ENCODE measurements at regions not wholly inside any gene's neighbourhood (a gene's known extent, or its start where the extent isn't known, plus 50 kb on each side); places are given as distances from the start of the nearest gene placed in this dataset.

DNA sequence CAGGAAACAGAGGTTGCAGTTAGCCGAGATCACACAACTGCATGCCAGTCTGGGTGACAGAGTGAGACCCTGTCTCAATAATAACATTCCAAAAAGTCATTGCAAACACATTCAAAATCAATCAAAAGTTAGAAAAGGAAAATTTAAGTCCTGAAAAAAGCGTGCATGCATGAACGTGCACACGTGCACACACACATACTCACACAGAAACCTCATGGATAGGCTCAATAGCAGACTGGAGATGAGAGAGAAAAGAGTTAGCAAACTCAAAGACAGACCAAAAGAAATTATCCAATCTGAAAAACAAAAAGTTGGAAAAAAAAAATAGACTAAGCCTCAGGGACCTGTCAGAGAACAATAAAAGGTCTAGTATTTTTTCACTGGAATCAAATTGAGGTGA, 1005.6 kb downstream of the TBC1D22A start:
- no peak for ATAC-seq
- Mint-ChIP-seq H3K27me3 (ENCODE audit: low read depth) (peaks cover 7% of the 10 kb centered on the region), H3K36me3 (ENCODE audit: insufficient read depth) (no peaks in the 10 kb centered on the region), H3K9me3 (no peaks in the 10 kb centered on the region), H3K4me3 (no peak overlapping the region), H3K4me1 (ENCODE audit: low read depth) (no peaks in the 10 kb centered on the region)
- DNase-seq = no peak

DNA sequence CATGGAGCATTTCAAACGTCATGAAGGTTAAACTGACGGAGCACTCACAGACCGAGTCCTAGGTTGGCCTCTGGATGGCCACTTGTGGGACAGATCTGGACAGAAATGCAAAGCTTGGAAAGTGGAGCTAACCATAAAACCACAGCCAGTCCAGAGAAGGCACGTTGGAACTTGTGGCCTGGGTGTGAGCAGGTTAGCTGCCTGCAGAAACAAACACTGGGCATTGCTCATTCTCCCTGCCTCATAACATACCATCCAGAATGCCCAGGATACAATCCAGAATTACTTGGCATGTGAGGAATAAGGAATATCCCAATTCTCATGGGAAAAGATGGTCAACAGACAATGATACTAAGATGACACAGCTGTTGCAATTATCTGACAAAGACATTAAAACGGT, 1005.0 kb downstream of the TBC1D22A start:
- H3K9me3 Mint-ChIP-seq = no peaks in the 10 kb centered on the region
- no peaks in the 10 kb centered on the region for H3K4me1 Mint-ChIP-seq (ENCODE audit: low read depth)
- no peak overlapping the region for H3K4me3 Mint-ChIP-seq
- ATAC-seq (no peak), DNase-seq (no peak)
- no peaks in the 10 kb centered on the region for H3K36me3 Mint-ChIP-seq (ENCODE audit: insufficient read depth)
- H3K27me3 Mint-ChIP-seq (ENCODE audit: low read depth) = peaks cover 9% of the 10 kb centered on the region

DNA sequence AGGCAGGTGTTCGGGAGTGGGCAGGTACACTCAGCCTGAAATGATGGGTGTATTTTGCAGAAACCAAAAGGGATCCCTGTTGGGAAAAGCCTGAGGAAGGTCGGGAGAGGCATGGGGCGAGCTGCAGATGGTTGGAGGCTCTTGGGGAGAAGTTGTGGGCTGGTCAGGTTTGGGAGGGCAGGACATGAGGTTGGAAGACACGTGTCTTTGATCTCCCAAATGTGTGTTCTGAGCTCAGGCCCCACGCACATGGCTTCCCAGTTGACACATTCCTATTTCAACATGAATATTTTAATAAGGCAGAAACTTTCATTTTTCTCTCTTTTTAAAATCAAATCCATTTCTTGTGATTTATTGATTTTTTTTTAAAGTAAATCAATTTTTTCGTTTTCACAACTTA, 1003.3 kb downstream of the TBC1D22A start:
- no peaks in the 10 kb centered on the region for H3K36me3 Mint-ChIP-seq (ENCODE audit: insufficient read depth)
- H3K27me3 Mint-ChIP-seq (ENCODE audit: low read depth) = peaks cover 11% of the 10 kb centered on the region
- H3K9me3 Mint-ChIP-seq = no peaks in the 10 kb centered on the region
- H3K4me3 Mint-ChIP-seq = no peak overlapping the region
- H3K4me1 Mint-ChIP-seq (ENCODE audit: low read depth) = no peaks in the 10 kb centered on the region
- ATAC-seq = no peak
- no peak for DNase-seq

- ATAC-seq (no peak), DNase-seq (no peak)
- H3K4me1 Mint-ChIP-seq (ENCODE audit: low read depth) = no peaks in the 10 kb centered on the region
- H3K9me3 Mint-ChIP-seq = no peaks in the 10 kb centered on the region
- H3K36me3 Mint-ChIP-seq (ENCODE audit: insufficient read depth) = no peaks in the 10 kb centered on the region
- H3K27me3 Mint-ChIP-seq (ENCODE audit: low read depth) = peaks cover 16% of the 10 kb centered on the region
- H3K4me3 Mint-ChIP-seq = no peak overlapping the region
Measured at GRCh38 chr22:47762141-47762540, 999.7 kb downstream of the TBC1D22A start.

DNA sequence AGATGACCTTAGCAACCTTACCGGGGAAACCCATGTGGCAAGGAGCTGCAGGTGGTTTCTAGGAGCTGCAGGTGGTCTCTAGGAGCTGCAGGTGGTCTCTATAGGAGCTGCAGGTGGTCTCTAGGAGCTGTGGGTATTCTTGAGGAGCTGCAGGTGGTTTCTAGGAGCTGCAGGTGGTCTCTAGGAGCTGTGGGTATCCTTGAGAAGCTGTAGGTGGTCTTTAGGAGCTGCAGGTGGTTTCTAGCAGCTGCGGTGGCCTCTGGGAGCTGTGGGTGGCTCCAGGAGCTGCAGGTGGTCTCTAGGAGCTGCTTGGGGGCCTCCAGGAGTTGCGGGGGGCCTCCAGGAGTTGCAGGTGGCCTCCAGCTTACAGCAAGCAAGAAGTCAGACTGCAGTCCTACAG, 997.5 kb downstream of the TBC1D22A start:
- no peak for ATAC-seq
- Mint-ChIP-seq H3K27me3 (ENCODE audit: low read depth) (peaks cover 10% of the 10 kb centered on the region), H3K9me3 (peaks cover 3% of the 10 kb centered on the region), H3K4me1 (ENCODE audit: low read depth) (no peaks in the 10 kb centered on the region), H3K36me3 (ENCODE audit: insufficient read depth) (no peaks in the 10 kb centered on the region), H3K4me3 (no peak overlapping the region)
- no peak for DNase-seq

DNA sequence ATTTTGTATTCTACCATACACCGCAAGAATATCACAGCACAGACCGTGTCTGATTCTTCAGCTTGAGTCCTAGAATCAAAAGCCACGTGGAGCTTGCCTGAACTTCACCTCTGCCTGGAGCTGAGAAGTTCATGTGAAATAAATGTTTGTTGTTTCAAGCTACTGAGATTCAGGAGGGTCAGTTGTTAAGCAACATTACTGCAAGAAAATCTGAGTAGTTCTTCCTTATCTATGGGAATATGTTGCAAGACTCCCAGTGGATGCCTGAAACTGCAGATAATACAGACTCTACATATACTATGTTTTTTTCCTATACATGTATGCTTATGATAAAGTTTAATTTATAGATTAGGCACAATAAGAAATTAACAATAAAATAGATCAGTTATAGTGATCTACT, 995.3 kb downstream of the TBC1D22A start:
- ATAC-seq (no peak), DNase-seq (no peak)
- Mint-ChIP-seq H3K9me3 (peaks cover 3% of the 10 kb centered on the region), H3K4me3 (no peak overlapping the region), H3K27me3 (ENCODE audit: low read depth) (peaks cover 10% of the 10 kb centered on the region), H3K36me3 (ENCODE audit: insufficient read depth) (no peaks in the 10 kb centered on the region), H3K4me1 (ENCODE audit: low read depth) (no peaks in the 10 kb centered on the region)

GRCh38 chr22:47750086-47750485, 987.6 kb downstream of the TBC1D22A start:
- Mint-ChIP-seq H3K27me3 (ENCODE audit: low read depth) (peaks cover 13% of the 10 kb centered on the region), H3K36me3 (ENCODE audit: insufficient read depth) (no peaks in the 10 kb centered on the region), H3K9me3 (no peaks in the 10 kb centered on the region), H3K4me1 (ENCODE audit: low read depth) (no peaks in the 10 kb centered on the region), H3K4me3 (no peak overlapping the region)
- ATAC-seq = no peak
- DNase-seq = no peak

DNA sequence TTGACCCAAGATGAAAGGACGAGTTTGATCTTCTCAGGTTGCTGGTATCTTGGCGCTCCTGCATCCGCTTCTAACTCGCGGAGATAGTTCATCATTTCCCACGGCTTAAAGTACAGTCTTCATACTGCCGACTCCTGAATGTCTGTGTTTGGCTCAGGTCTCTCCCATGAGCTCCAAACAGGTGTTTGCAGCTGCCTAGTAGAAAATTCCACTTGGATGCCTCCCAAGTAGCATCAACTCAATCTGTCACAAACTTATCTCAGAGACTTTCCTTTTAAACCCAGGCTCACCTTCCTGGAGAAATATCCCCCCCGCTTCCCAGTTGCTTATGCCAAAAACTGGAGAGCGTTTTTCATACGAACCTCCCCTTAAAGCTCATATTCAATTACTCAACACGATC, 986.5 kb downstream of the TBC1D22A start:
- no peak for DNase-seq
- Mint-ChIP-seq H3K4me1 (ENCODE audit: low read depth) (no peaks in the 10 kb centered on the region), H3K36me3 (ENCODE audit: insufficient read depth) (no peaks in the 10 kb centered on the region), H3K27me3 (ENCODE audit: low read depth) (peaks cover 13% of the 10 kb centered on the region), H3K4me3 (no peak overlapping the region), H3K9me3 (no peaks in the 10 kb centered on the region)
- no peak for ATAC-seq

GRCh38 chr22:47748271-47748670, 985.8 kb downstream of the TBC1D22A start:
- DNase-seq = no peak
- H3K4me1 Mint-ChIP-seq (ENCODE audit: low read depth) = no peaks in the 10 kb centered on the region
- no peaks in the 10 kb centered on the region for H3K36me3 Mint-ChIP-seq (ENCODE audit: insufficient read depth)
- ATAC-seq = no peak
- H3K4me3 Mint-ChIP-seq = no peak overlapping the region
- H3K9me3 Mint-ChIP-seq = no peaks in the 10 kb centered on the region
- H3K27me3 Mint-ChIP-seq (ENCODE audit: low read depth) = peaks cover 13% of the 10 kb centered on the region

GRCh38 chr22:47740109-47740805, 977.8 kb downstream of the TBC1D22A start:
- Mint-ChIP-seq H3K4me1 (ENCODE audit: low read depth) (no peaks in the 10 kb centered on the region), H3K4me3 (no peak overlapping the region), H3K36me3 (ENCODE audit: insufficient read depth) (no peaks in the 10 kb centered on the region), H3K9me3 (no peaks in the 10 kb centered on the region), H3K27me3 (ENCODE audit: low read depth) (no peaks in the 10 kb centered on the region)
- DNase-seq (no peak), ATAC-seq (no peak)

- H3K9me3 Mint-ChIP-seq = no peaks in the 10 kb centered on the region
Measured at GRCh38 chr22:47739291-47740015, 977.0 kb downstream of the TBC1D22A start.

GRCh38 chr22:47738472-47739013, 976.1 kb downstream of the TBC1D22A start:
- Mint-ChIP-seq H3K36me3 (ENCODE audit: insufficient read depth) (no peaks in the 10 kb centered on the region), H3K27me3 (ENCODE audit: low read depth) (no peaks in the 10 kb centered on the region), H3K9me3 (no peaks in the 10 kb centered on the region), H3K4me1 (ENCODE audit: low read depth) (no peaks in the 10 kb centered on the region), H3K4me3 (no peak overlapping the region)
- ATAC-seq = no peak
- DNase-seq = no peak

More at GRCh38 chr22:47739291-47740015, 977.0 kb downstream of the TBC1D22A start:
- Mint-ChIP-seq H3K27me3 (ENCODE audit: low read depth) (no peaks in the 10 kb centered on the region), H3K4me3 (no peak overlapping the region), H3K36me3 (ENCODE audit: insufficient read depth) (no peaks in the 10 kb centered on the region), H3K4me1 (ENCODE audit: low read depth) (no peaks in the 10 kb centered on the region)
- no peak for DNase-seq
- ATAC-seq = no peak

GRCh38 chr22:47736186-47737034, 974.0 kb downstream of the TBC1D22A start:
- H3K27me3 Mint-ChIP-seq (ENCODE audit: low read depth) = peaks cover 3% of the 10 kb centered on the region
- no peaks in the 10 kb centered on the region for H3K36me3 Mint-ChIP-seq (ENCODE audit: insufficient read depth)
- H3K9me3 Mint-ChIP-seq = no peaks in the 10 kb centered on the region
- ATAC-seq = no peak
- no peak for DNase-seq
- no peaks in the 10 kb centered on the region for H3K4me1 Mint-ChIP-seq (ENCODE audit: low read depth)
- H3K4me3 Mint-ChIP-seq = no peak overlapping the region

GRCh38 chr22:47734511-47734910, 972.1 kb downstream of the TBC1D22A start:
- ATAC-seq = no peak
- H3K4me1 Mint-ChIP-seq (ENCODE audit: low read depth) = no peaks in the 10 kb centered on the region

More at GRCh38 chr22:47734511-47734910, 972.1 kb downstream of the TBC1D22A start:
- peaks cover 3% of the 10 kb centered on the region for H3K27me3 Mint-ChIP-seq (ENCODE audit: low read depth)
- DNase-seq = no peak
- no peak overlapping the region for H3K4me3 Mint-ChIP-seq
- H3K9me3 Mint-ChIP-seq = no peaks in the 10 kb centered on the region
- H3K36me3 Mint-ChIP-seq (ENCODE audit: insufficient read depth) = no peaks in the 10 kb centered on the region
